Adrenal gland (tissue), 9 donors: ENCODE measurements at regions not wholly inside any gene's neighbourhood (a gene's known extent, or its start where the extent isn't known, plus 50 kb on each side); places are given as distances from the start of the nearest gene placed in this dataset.
"Not testable (repeated sequence)": the region's sequence is repeated elsewhere in the genome, so short reads cannot be mapped to it uniquely, and the experiment has no call there.

Experiments
- DNase-seq, 7 donors: peaks; one replicate each; pipeline ENCODE4 v3.0.0-alpha.2; 2019 to 2020
- H3K27ac ChIP-seq, 5 donors: fragments of 200-600 bp; sonication (generic) in 4 of 5; 1 replicate in 3 of 5; 2 replicates in 2 of 5; pipeline versions ENCODE4 v1.5.1 to v1.8.0; 2016 to 2020; ENCODE audit warnings: mild to moderate bottlenecking in 1 of 5
- H3K27me3 ChIP-seq: fragments of 200-600 bp; 2 replicates; pipeline ENCODE4 v1.8.0; 2021
- H3K36me3 ChIP-seq, 2 donors: fragments of 200-600 bp; replicated peaks in 1 of 2; 1 replicate in 1 of 2; 2 replicates in 1 of 2; pipeline versions ENCODE4 v1.5.1 to v1.8.0; 2018 to 2022
- H3K4me1 ChIP-seq, 2 donors: fragments of 200-600 bp; replicated peaks in 1 of 2; 1 replicate in 1 of 2; 2 replicates in 1 of 2; pipeline versions ENCODE4 v1.5.1 to v1.8.0; 2018 to 2021
- H3K4me3 ChIP-seq, 4 donors: fragments of 200-600 bp; sonication (generic) in 3 of 4; one replicate each; pipeline ENCODE4 v1.5.1; 2016 to 2018
- H3K9me3 ChIP-seq, 3 donors: fragments of 200-600 bp; sonication (generic) in 1 of 3; replicated peaks in 1 of 3; 1 replicate in 2 of 3; 2 replicates in 1 of 3; pipeline versions ENCODE4 v1.5.1 to v1.8.0; 2016 to 2021
- CTCF ChIP-seq, 6 experiments: fragments of 450-650 bp in 4 of 6; fragments of 200-600 bp in 2 of 6; sonication (generic) in 1 of 6; IDR thresholded peaks; 1 replicate in 5 of 6; 2 replicates in 1 of 6; pipeline versions ENCODE4 v1.5.1 to v1.8.0; 2016 to 2021; ENCODE audit warnings: antibody characterized with exemption in 6 of 6, mild to moderate bottlenecking in 2 of 6, moderate library complexity in 1 of 6
- POLR2A ChIP-seq, 2 donors: fragments of 450-650 bp; IDR thresholded peaks; one replicate each; pipeline ENCODE4 v1.6.1; 2017; ENCODE audit warnings: antibody characterized with exemption in 2 of 2, mild to moderate bottlenecking in 2 of 2, moderate library complexity in 1 of 2
- WGBS, 4 donors: extraction: QIAGEN DNeasy Blood & Tissue Kit in 2 of 4; methylation state at CpG; one replicate each; pipeline versions ENCODE4 v1.1.5 to v1.1.7; 2013 to 2017; 5-methylcytosine and 5-hydroxymethylcytosine counted together
- intact Hi-C, 2 donors: fragments of 100-400 bp; cut with DNase I; formaldehyde crosslinking; loops; one replicate each; pipeline versions ENCODE4 v1.14.1 to v1.15.0; 2022 to 2023
- donor health status: healthy with polysubstance abuse.
- donor health status: Bipolar disorder and iron deficiency.
- donor health status: DM: yes; HTN: yes; CAD: no.
- donor health status: DM: no; HTN: no; CAD: no.
- donor health status: DM: no; HTN: no; CAD: no.

GRCh38 chr16:63877401-63877800, 1244.5 kb downstream of the CDH11 start:
- no peak overlapping the region for H3K4me3 ChIP-seq
- H3K9me3 ChIP-seq, result no peaks in the 10 kb centered on the region
- DNase-seq, result no peak
- WGBS, 4 donors, result 73 to 91% (median 85%) methylated on average over 3 of the region's 3 CpGs
- H3K27me3 ChIP-seq, result no peaks in the 10 kb centered on the region
- TF ChIP-seq CTCF (IDR thresholded peaks at IDR 0.05) (no peak), POLR2A (IDR thresholded peaks at IDR 0.05) (no peak)
- H3K36me3 ChIP-seq, result no peaks in the 10 kb centered on the region
- no peak overlapping the region for H3K27ac ChIP-seq
- no peaks in the 10 kb centered on the region for H3K4me1 ChIP-seq
- intact Hi-C loops, result no loop called here

GRCh38 chr16:63876103-63876502, 1245.8 kb downstream of the CDH11 start:
- Histone ChIP-seq H3K4me1 (no peaks in the 10 kb centered on the region), H3K36me3 (no peaks in the 10 kb centered on the region), H3K27me3 (no peaks in the 10 kb centered on the region), H3K27ac (no peak overlapping the region), H3K4me3 (no peak overlapping the region), H3K9me3 (no peaks in the 10 kb centered on the region)
- TF ChIP-seq POLR2A (IDR thresholded peaks at IDR 0.05) (no peak), CTCF (IDR thresholded peaks at IDR 0.05) (no peak)
- no peak for DNase-seq
- intact Hi-C loops, result no loop called here

GRCh38 chr16:63860700-63861099, 1261.2 kb downstream of the CDH11 start:
- H3K4me3 ChIP-seq, H3K27me3 ChIP-seq, H3K36me3 ChIP-seq, H3K4me1 ChIP-seq, H3K27ac ChIP-seq, H3K9me3 ChIP-seq, DNase-seq, intact Hi-C loops: not testable (repeated sequence)
- WGBS, 4 donors, result 91 to 95% (median 93%) methylated on average over 20 of the region's 20 CpGs

GRCh38 chr16:63856537-63856936, 1265.3 kb downstream of the CDH11 start:
- no peak overlapping the region for H3K27ac ChIP-seq
- no peak overlapping the region for H3K4me3 ChIP-seq
- 40 to 88% (median 67%) methylated on average over 1 of the region's 1 CpG for WGBS, 4 donors
- H3K9me3 ChIP-seq, result peaks cover 0 to 7% (median 0%) of the 10 kb centered on the region in 3 donors
- intact Hi-C loops, result no loop called here
- no peaks in the 10 kb centered on the region for H3K36me3 ChIP-seq
- H3K4me1 ChIP-seq, result no peaks in the 10 kb centered on the region
- DNase-seq, result no peak
- TF ChIP-seq POLR2A (IDR thresholded peaks at IDR 0.05), result no peak
- no peak for TF ChIP-seq CTCF (IDR thresholded peaks at IDR 0.05)
- H3K27me3 ChIP-seq, result no peaks in the 10 kb centered on the region

GRCh38 chr16:63850979-63851378, 1270.9 kb downstream of the CDH11 start:
- no peaks in the 10 kb centered on the region for H3K4me1 ChIP-seq
- TF ChIP-seq CTCF (IDR thresholded peaks at IDR 0.05) (no peak), POLR2A (IDR thresholded peaks at IDR 0.05) (no peak)
- H3K9me3 ChIP-seq, result no peaks in the 10 kb centered on the region
- H3K36me3 ChIP-seq, result no peaks in the 10 kb centered on the region
- H3K4me3 ChIP-seq, result no peak overlapping the region
- 67 to 80% (median 74%) methylated on average over 3 of the region's 3 CpGs for WGBS, 4 donors
- no peak for DNase-seq
- intact Hi-C loops, result no loop called here
- no peak overlapping the region for H3K27ac ChIP-seq
- H3K27me3 ChIP-seq, result no peaks in the 10 kb centered on the region
